Fibroblast of pulmonary artery (primary cell): ENCODE measurements at regions not wholly inside any gene's neighbourhood (a gene's known extent, or its start where the extent isn't known, plus 50 kb on each side); places are given as distances from the start of the nearest gene placed in this dataset.

Source experiments
- DNase-seq: peaks from one replicate; pipeline ENCODE4 v3.0.0-alpha.2; 2010; ENCODE audit warnings: low read depth
- H3K4me3 ChIP-seq: replicated peaks from 2 replicates; pipeline ENCODE4 v1.5.1; 2011; ENCODE audit warnings: low read depth, mild to moderate bottlenecking, control low read depth, low read length, moderate library complexity
- TF ChIP-seq, protein P1 (sequence below): IDR thresholded peaks from 2 replicates; pipeline ENCODE4 v1.5.1; 2011; ENCODE audit warnings: mild to moderate bottlenecking, control low read depth, low read length, inconsistent platforms; ENCODE audit errors: missing control alignments

DNA sequence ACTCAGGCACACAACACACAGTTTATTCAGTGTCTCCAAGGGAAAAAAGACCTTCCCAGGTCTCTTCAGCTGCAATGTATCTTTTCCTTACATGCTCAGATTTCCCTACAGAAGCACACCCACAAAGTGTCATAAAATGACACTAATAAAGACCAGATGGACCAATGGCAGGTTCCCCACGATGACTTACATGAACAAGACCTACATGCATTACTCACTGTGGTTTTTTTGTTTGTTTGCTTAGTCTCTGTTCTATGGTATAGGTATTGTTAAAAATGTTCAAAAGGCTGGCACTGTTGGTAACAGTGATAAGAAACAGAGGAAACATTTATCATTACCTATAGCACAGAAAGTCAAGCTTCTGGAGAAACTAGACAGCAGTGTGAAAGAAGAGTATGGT, 318.2 kb upstream of the TMCO5A start:
- no peak for DNase-seq
- TF ChIP-seq, protein P1, sequence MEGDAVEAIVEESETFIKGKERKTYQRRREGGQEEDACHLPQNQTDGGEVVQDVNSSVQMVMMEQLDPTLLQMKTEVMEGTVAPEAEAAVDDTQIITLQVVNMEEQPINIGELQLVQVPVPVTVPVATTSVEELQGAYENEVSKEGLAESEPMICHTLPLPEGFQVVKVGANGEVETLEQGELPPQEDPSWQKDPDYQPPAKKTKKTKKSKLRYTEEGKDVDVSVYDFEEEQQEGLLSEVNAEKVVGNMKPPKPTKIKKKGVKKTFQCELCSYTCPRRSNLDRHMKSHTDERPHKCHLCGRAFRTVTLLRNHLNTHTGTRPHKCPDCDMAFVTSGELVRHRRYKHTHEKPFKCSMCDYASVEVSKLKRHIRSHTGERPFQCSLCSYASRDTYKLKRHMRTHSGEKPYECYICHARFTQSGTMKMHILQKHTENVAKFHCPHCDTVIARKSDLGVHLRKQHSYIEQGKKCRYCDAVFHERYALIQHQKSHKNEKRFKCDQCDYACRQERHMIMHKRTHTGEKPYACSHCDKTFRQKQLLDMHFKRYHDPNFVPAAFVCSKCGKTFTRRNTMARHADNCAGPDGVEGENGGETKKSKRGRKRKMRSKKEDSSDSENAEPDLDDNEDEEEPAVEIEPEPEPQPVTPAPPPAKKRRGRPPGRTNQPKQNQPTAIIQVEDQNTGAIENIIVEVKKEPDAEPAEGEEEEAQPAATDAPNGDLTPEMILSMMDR: no peak
- H3K4me3 ChIP-seq: no peak overlapping the region

DNA sequence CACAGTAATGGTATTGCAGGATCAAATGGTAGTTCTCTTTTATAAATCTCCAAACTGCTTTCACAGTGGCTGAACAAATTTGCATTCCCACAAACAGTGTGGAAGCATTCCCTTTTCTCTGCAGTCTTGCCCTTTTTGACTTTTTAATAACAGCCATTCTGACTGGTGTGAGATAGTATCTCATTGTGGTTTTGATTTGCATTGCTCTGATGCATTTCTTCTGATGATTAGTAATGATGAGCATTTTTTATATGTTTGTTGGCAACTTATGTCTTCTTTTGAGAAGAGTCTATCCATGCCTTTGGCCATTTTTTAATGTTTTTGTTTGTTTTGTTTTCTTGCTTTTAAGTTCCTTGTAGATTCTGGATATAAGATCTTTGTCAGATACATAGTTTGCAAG, 316.1 kb upstream of the TMCO5A start:
- H3K4me3 ChIP-seq: no peak overlapping the region
- TF ChIP-seq, protein P1: no peak
- DNase-seq: no peak

DNA sequence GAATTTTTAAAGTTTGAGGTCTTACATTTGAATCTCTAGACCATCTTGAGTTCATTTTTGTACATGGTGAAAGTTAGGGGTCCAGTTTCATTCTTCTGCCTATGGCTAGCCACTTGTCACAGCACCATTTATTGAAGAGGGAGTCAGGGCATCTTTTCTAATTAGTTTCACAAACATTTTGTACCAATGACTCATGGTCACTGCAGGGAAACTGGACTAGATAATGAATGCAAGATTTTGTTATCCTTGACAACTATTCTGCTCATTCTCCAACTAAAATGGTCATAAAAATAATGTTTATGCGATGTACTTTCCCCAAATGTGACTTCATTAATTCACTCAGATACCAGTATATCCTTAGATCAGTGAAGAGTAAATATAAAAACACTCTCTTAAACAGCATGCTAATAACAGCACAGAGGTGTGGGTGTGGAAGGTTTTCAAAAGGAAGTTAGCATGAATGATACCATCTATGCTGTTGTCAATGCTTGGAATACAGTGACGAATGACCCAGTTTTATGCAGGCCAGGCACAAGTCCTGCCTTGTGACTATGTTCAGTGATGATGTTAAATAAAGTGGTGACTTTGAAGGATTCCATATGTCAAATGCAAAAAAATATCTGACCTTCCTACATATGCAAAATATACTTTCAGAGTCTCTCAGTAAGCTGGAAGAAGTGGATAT, 314.9 kb upstream of the TMCO5A start:
- no peak overlapping the region for H3K4me3 ChIP-seq
- no peak for DNase-seq
- TF ChIP-seq, protein P1: no peak

DNA sequence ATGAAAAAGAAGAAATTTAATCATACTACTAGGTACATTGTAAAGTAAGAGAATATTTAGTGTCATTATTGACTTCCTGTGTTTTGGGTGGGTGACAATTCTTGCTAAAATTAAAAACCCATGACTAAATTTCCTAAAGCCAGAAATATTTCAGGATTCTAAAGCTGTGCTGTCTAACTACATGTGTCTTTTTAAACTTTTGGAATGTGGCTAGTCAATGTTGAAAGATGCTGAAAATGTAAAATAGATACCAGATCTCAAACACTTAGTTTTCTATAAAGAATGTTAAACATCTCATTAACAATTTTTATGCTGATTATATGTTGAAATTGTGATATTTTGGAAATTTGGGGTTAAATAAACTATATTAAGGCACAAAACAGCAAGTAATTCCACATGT, 308.9 kb upstream of the TMCO5A start:
- no peak overlapping the region for H3K4me3 ChIP-seq
- TF ChIP-seq, protein P1: no peak
- no peak for DNase-seq

DNA sequence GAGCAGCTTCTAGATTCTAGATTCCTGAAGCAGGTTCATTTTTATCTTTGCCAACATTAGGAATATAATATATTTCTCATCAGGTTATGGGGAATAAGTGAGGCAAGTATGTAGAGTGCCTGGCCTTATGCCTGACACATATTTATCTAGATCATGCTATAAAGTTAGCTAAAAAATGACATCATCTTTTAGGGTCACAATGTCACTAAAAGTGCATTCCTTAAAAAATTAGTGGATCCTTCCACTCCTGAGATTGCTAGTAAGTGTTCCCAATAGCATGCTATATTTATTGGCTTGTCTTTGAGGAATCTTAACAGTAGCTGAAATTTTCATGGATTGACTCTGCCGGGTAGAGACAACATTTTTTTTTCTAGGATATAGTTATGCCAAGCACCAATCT, 305.9 kb upstream of the TMCO5A start:
- TF ChIP-seq, protein P1: no peak
- H3K4me3 ChIP-seq: no peak overlapping the region
- DNase-seq: no peak

DNA sequence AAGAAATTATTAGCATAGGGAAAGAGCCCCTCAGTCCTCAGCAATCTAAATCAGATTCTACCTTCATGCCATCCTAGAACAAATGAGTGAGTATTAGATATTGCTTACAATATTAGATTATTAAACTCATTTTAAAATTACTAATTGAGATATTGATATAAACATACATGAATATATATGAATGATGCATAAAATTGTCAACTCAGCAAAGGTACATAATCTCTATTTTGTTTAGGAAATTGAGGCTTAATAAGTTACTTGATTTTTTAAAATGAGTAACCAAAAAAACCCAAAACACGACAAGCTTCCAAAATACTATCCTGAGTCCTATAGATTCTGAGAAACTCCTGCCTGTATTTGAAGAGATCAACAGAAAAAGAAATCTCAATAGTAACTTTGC, 297.7 kb upstream of the TMCO5A start:
- DNase-seq: no peak
- no peak overlapping the region for H3K4me3 ChIP-seq
- TF ChIP-seq, protein P1: no peak

DNA sequence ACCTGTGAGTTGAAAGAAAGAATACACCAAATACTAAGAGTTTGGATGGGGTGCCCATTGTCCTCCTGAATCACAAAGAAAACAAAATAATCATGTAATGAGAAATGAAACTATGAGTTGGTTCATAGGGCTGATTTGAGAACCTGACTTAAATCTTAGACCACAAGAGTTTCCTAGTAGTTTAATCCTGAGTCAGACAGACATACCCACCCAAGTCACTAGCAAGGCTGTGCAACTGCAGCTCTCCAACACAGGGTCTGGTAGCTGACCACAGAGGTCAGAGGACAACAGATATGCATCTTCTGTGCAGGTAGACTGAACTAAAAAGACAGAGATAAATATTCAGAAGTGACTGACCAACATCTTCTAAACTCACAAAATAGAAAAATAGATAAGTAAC, 296.3 kb upstream of the TMCO5A start:
- DNase-seq: no peak

More for the DNA sequence above, 296.3 kb upstream of the TMCO5A start:
- H3K4me3 ChIP-seq: no peak overlapping the region
- TF ChIP-seq, protein P1: no peak
